Thyroid gland (tissue), 4 donors: ENCODE measurements at regions not wholly inside any gene's neighbourhood (a gene's known extent, or its start where the extent isn't known, plus 50 kb on each side); places are given as distances from the start of the nearest gene placed in this dataset.
"Not testable (repeated sequence)": the region's sequence is repeated elsewhere in the genome, so short reads cannot be mapped to it uniquely, and the experiment has no call there.

Experiments used
- CTCF ChIP-seq, 6 experiments: fragments of 200-600 bp in 3 of 6; fragments of 450-650 bp in 3 of 6; sonication (generic) in 3 of 6; IDR thresholded peaks; one replicate each; pipeline ENCODE4 v1.5.1; 2016 to 2019; ENCODE audit warnings: antibody characterized with exemption in 6 of 6, mild to moderate bottlenecking in 2 of 6, inconsistent platforms in 1 of 6, moderate library complexity in 1 of 6
- POLR2A ChIP-seq, 2 donors: fragments of 450-650 bp; IDR thresholded peaks; one replicate each; pipeline ENCODE4 v1.6.1; 2017; ENCODE audit warnings: antibody characterized with exemption in 2 of 2, mild to moderate bottlenecking in 2 of 2, moderate library complexity in 1 of 2

- not testable (repeated sequence) for TF ChIP-seq POLR2A, CTCF (IDR thresholded peaks at IDR 0.05)
These were observed 104.5 kb upstream of the PZP start for GRCh38 chr12:9312406-9313392.
